Thyroid gland (tissue), 4 donors: ENCODE measurements at regions not wholly inside any gene's neighbourhood (a gene's known extent, or its start where the extent isn't known, plus 50 kb on each side); places are given as distances from the start of the nearest gene placed in this dataset.

ENCODE experiments used
- DNase-seq, 2 donors: peaks; one replicate each; pipeline ENCODE4 v3.0.0-alpha.2; 2019
- H3K27ac ChIP-seq, 3 donors: fragments of 200-600 bp; sonication (generic); 1 replicate in 2 of 3; 2 replicates in 1 of 3; pipeline ENCODE4 v1.5.1; 2016 to 2019; ENCODE audit warnings: mild to moderate bottlenecking in 1 of 3, moderate library complexity in 1 of 3
- H3K27me3 ChIP-seq: fragments of 200-600 bp; sonication (generic); one replicate; pipeline ENCODE4 v1.5.1; 2019
- H3K36me3 ChIP-seq, 2 donors: fragments of 200-600 bp; sonication (generic); one replicate each; pipeline ENCODE4 v1.5.1; 2016 to 2019
- H3K4me1 ChIP-seq, 2 donors: fragments of 200-600 bp; sonication (generic); one replicate each; pipeline ENCODE4 v1.5.1; 2017 to 2019
- H3K4me3 ChIP-seq, 3 donors: fragments of 200-600 bp; sonication (generic); replicated peaks in 1 of 3; 1 replicate in 2 of 3; 2 replicates in 1 of 3; pipeline ENCODE4 v1.5.1; 2016; ENCODE audit warnings: mild to moderate bottlenecking in 1 of 3
- H3K9me3 ChIP-seq: fragments of 200-600 bp; sonication (generic); one replicate; pipeline ENCODE4 v1.5.1; 2017
- POLR2A ChIP-seq, 2 donors: fragments of 450-650 bp; IDR thresholded peaks; one replicate each; pipeline ENCODE4 v1.6.1; 2017; ENCODE audit warnings: antibody characterized with exemption in 2 of 2, mild to moderate bottlenecking in 2 of 2, moderate library complexity in 1 of 2
- WGBS, 2 donors: methylation state at CpG; one replicate each; pipeline ENCODE4 v1.1.5; 2017; 5-methylcytosine and 5-hydroxymethylcytosine counted together
- intact Hi-C: fragments of 100-400 bp; cut with DNase I; formaldehyde crosslinking; loops from one replicate; pipeline ENCODE4 v1.15.1; 2023
- TF ChIP-seq, protein P1 (sequence below), 6 experiments: fragments of 200-600 bp in 3 of 6; fragments of 450-650 bp in 3 of 6; sonication (generic) in 3 of 6; IDR thresholded peaks; one replicate each; pipeline ENCODE4 v1.5.1; 2016 to 2019; ENCODE audit warnings: antibody characterized with exemption in 6 of 6, mild to moderate bottlenecking in 2 of 6, inconsistent platforms in 1 of 6, moderate library complexity in 1 of 6

DNA sequence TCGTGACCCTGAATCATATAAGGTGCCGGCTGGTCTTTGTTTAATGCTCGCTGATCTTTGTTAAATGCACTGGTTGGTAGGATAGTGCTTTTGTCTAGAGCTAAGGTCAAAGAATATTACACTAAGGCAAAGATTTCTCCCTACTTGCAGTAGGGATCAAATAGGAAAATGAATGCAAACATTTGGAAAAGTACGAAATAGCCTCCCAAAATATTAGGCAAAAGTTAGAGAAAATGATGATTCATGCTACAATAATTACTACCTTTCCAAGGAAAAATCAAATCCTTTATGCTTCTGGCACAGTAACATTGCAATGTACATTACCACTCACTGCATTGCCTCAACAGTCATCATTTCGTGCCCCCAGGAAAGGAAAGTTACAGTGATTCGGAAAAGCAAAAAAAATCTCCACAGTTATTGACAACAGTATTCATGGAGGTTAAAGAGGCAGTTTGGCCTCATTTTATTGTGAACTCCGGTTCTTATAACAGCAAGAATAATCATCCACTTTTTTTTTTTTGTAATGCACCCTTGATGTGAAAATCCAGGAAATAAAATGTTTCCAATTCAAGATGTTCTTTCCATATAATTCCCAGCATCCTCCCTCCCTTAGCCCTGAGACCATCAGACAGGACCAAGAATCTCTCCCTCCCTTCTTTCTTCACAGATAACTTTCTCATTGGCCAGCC is 61.7 kb upstream of the ZMYND8 start:
- intact Hi-C loops, result no loop called here
- Histone ChIP-seq H3K36me3 (no peaks in the 10 kb centered on the region), H3K4me1 (no peaks in the 10 kb centered on the region), H3K9me3 (no peaks in the 10 kb centered on the region), H3K27ac (no peak overlapping the region), H3K4me3 (no peak overlapping the region), H3K27me3 (no peaks in the 10 kb centered on the region)
- WGBS, 2 donors, result 69 to 75% methylated on average over 7 of the region's 7 CpGs
- TF ChIP-seq POLR2A (IDR thresholded peaks at IDR 0.05), result no peak
- TF ChIP-seq, protein P1, sequence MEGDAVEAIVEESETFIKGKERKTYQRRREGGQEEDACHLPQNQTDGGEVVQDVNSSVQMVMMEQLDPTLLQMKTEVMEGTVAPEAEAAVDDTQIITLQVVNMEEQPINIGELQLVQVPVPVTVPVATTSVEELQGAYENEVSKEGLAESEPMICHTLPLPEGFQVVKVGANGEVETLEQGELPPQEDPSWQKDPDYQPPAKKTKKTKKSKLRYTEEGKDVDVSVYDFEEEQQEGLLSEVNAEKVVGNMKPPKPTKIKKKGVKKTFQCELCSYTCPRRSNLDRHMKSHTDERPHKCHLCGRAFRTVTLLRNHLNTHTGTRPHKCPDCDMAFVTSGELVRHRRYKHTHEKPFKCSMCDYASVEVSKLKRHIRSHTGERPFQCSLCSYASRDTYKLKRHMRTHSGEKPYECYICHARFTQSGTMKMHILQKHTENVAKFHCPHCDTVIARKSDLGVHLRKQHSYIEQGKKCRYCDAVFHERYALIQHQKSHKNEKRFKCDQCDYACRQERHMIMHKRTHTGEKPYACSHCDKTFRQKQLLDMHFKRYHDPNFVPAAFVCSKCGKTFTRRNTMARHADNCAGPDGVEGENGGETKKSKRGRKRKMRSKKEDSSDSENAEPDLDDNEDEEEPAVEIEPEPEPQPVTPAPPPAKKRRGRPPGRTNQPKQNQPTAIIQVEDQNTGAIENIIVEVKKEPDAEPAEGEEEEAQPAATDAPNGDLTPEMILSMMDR (IDR thresholded peaks at IDR 0.05), result no peak
- DNase-seq, result no peak

DNA sequence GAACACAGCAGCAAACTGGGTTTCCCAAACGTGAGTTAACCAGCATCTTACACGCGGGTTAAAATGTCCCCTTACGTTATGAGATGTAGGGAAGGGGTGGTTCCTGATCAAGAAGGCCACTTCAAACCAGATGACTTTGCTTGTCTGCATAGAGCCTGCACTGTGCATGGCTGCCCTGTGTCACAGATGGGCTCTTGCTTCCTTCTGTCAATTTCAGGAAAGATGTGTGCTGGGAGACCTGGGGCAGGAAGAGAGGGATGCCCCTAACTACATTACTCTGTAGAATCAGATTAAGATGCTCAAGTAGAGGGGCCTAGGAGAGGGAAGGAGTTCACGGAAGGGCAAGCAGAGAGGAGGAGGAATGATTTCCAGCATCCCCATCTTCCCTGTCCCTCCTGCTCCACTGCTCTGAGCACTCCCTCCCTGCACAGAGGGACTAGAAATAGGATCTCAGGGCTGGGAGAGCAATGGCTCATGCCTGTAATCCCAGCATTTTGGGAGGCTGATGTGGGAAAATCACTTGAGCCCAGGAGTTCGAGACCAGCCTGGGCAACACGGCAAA is 63.5 kb upstream of the ZMYND8 start:
- TF ChIP-seq, protein P1 (IDR thresholded peaks at IDR 0.05), result no peak
- no peak for TF ChIP-seq POLR2A (IDR thresholded peaks at IDR 0.05)
- no peaks in the 10 kb centered on the region for H3K9me3 ChIP-seq
- no peak overlapping the region for H3K27ac ChIP-seq
- H3K4me1 ChIP-seq, result no peaks in the 10 kb centered on the region
- intact Hi-C loops, result no loop called here
- WGBS, 2 donors, result 87 to 91% methylated on average over 7 of the region's 7 CpGs
- H3K4me3 ChIP-seq, result no peak overlapping the region
- no peaks in the 10 kb centered on the region for H3K36me3 ChIP-seq
- H3K27me3 ChIP-seq, result no peaks in the 10 kb centered on the region
- DNase-seq, result no peak

DNA sequence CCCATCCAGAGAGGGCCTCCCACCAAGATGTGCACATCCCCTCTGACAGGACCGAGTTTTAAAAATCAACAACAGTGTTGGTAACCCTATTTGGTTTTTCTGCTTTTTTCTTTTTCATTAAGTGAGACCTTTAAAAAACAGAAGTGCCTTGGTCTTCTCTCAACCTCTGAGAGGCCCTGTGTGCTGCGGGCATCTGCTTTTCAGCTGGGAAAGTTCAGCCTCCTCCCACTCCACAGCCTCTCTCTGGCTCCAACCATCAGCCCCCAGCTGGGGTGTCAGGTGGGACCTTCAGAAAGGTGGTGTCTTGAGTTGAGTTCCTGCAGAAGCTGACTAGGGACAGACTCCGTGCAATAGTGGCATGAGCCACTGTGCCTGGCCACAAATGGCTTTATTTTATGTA is 64.6 kb upstream of the ZMYND8 start:
- intact Hi-C loops, result no loop called here
- TF ChIP-seq POLR2A (IDR thresholded peaks at IDR 0.05), result no peak
- TF ChIP-seq, protein P1 (IDR thresholded peaks at IDR 0.05), result no peak

DNA sequence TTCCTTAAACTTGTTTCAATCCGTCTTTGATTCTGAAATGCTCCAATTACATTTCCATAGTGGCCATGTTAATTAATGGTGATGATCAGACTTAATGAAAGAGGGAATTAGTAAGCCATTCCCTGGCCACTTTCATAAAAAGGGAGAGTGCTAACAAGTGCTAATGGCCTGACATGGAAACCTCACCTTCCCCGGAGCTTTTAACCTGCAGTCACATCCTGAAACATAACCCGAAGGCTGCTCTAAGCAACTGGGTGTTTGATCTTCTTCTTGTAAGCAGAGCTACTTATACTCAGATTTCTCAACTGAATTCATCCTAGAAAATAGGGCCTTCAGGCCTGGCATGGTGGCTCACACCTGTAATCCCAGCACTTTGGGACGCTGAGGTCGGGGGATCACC is 67.1 kb upstream of the ZMYND8 start:
- WGBS, 2 donors, result 85 to 86% methylated on average over 5 of the region's 5 CpGs
- Histone ChIP-seq H3K27me3 (no peaks in the 10 kb centered on the region), H3K4me1 (no peaks in the 10 kb centered on the region), H3K9me3 (no peaks in the 10 kb centered on the region), H3K4me3 (no peak overlapping the region), H3K27ac (no peak overlapping the region), H3K36me3 (no peaks in the 10 kb centered on the region)
- TF ChIP-seq, protein P1 (IDR thresholded peaks at IDR 0.05), result no peak
- TF ChIP-seq POLR2A (IDR thresholded peaks at IDR 0.05), result no peak
- intact Hi-C loops, result no loop called here
- no peak for DNase-seq

More for the DNA sequence above, 64.6 kb upstream of the ZMYND8 start:
- no peaks in the 10 kb centered on the region for H3K27me3 ChIP-seq
- H3K4me3 ChIP-seq, result no peak overlapping the region
- 86 to 91% methylated on average over 3 of the region's 3 CpGs for WGBS, 2 donors
- no peak overlapping the region for H3K27ac ChIP-seq
- no peaks in the 10 kb centered on the region for H3K9me3 ChIP-seq
- DNase-seq, result no peak
- no peaks in the 10 kb centered on the region for H3K36me3 ChIP-seq
- no peaks in the 10 kb centered on the region for H3K4me1 ChIP-seq

DNA sequence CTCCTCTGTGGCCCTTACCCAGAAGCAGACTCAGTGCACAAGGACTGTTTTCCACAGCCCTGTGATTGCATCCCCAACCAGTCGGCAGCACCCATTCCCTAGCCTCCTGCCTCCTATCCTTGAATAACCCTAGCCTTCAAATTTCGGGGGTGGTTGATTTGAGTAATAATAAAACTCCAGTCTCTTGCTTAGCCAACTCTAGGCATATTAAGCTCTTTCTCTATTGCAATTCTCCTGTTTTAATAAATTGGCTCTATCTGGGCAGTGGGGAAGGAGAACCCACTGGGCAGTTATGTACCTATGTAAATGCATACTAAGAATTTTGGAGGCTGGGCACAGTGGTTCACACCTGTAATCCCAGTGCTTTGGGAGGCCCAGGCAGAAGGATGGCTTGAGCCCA is 70.6 kb upstream of the ZMYND8 start:
- intact Hi-C loops, result no loop called here

More for the DNA sequence above, 70.6 kb upstream of the ZMYND8 start:
- Histone ChIP-seq H3K36me3 (no peaks in the 10 kb centered on the region), H3K4me1 (no peaks in the 10 kb centered on the region), H3K27ac (no peak overlapping the region), H3K9me3 (no peaks in the 10 kb centered on the region), H3K4me3 (no peak overlapping the region), H3K27me3 (no peaks in the 10 kb centered on the region)
- no peak for DNase-seq
- WGBS, 2 donors, result 71 to 89% methylated on average over 2 of the region's 2 CpGs
- no peak for TF ChIP-seq POLR2A (IDR thresholded peaks at IDR 0.05)
- TF ChIP-seq, protein P1 (IDR thresholded peaks at IDR 0.05), result no peak
